SK-N-SH (cell line): ENCODE measurements at regions not wholly inside any gene's neighbourhood (a gene's known extent, or its start where the extent isn't known, plus 50 kb on each side); places are given as distances from the start of the nearest gene placed in this dataset.

Experiments
- GABPA ChIP-seq: IDR thresholded peaks from 2 replicates; pipeline ENCODE4 v1.4.0; 2012; ENCODE audit warnings: low read depth, mild to moderate bottlenecking
- TCF12 ChIP-seq: IDR thresholded peaks from 2 replicates; pipeline ENCODE4 v1.4.0; 2012
- TF ChIP-seq, protein P1 (sequence below): fragments of 200-600 bp; sonication (generic); IDR thresholded peaks from 2 replicates; pipeline ENCODE4 v1.6.1; 2017; ENCODE audit warnings: antibody characterized with exemption, mild to moderate bottlenecking, moderate library complexity

DNA sequence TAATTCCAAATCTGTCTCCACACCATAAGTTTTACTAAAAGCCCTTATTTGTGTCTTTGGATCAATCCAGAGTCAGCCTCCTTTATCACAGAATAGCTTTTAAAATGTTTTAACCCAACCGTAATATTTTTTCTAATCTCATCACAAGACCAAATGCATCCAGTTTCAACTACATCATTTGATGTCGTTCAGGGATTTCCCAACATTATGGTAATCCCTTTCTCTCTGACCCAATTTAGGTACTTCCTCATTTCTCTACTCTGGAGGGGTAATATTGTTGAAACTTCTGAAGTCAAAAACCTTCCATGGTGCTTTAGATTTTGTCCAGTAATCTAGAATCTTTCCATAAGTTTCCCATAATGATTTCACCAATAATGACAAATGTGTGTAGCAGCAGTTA, 596.8 kb downstream of the SOX5 start:
- no peak for TF ChIP-seq GABPA
- TF ChIP-seq, protein P1, sequence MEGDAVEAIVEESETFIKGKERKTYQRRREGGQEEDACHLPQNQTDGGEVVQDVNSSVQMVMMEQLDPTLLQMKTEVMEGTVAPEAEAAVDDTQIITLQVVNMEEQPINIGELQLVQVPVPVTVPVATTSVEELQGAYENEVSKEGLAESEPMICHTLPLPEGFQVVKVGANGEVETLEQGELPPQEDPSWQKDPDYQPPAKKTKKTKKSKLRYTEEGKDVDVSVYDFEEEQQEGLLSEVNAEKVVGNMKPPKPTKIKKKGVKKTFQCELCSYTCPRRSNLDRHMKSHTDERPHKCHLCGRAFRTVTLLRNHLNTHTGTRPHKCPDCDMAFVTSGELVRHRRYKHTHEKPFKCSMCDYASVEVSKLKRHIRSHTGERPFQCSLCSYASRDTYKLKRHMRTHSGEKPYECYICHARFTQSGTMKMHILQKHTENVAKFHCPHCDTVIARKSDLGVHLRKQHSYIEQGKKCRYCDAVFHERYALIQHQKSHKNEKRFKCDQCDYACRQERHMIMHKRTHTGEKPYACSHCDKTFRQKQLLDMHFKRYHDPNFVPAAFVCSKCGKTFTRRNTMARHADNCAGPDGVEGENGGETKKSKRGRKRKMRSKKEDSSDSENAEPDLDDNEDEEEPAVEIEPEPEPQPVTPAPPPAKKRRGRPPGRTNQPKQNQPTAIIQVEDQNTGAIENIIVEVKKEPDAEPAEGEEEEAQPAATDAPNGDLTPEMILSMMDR = no peak
- no peak for TF ChIP-seq TCF12
